AG04449 (cell line): ENCODE measurements at regions not wholly inside any gene's neighbourhood (a gene's known extent, or its start where the extent isn't known, plus 50 kb on each side); places are given as distances from the start of the nearest gene placed in this dataset.

Experiments used
- CTCF ChIA-PET: fragments of 350-600 bp; formaldehyde crosslinking; extraction: SDS; loops from one replicate; lab custom pipeline; 2021; ENCODE audit warnings: antibody characterized with exemption; lab: Yijun Ruan, JAX
- POLR2A ChIA-PET: fragments of 400-600, 350-600 bp; formaldehyde crosslinking; extraction: SDS; loops from one replicate; lab custom pipeline; 2020; ENCODE audit warnings: antibody characterized with exemption, inconsistent platforms; lab: Yijun Ruan, JAX
- DNase-seq: peaks from one replicate; pipeline ENCODE4 v3.0.0-alpha.2; 2010; ENCODE audit warnings: low read depth, low spot score
- H3K4me3 ChIP-seq: 2 replicates; pipeline ENCODE4 v1.5.1; 2011; ENCODE audit warnings: low read depth, mild to moderate bottlenecking, control low read depth, low read length
- CTCF ChIP-seq: IDR thresholded peaks from one replicate; pipeline ENCODE4 v1.5.1; 2011; ENCODE audit warnings: mild to moderate bottlenecking, moderate library complexity, low read length, control low read depth, inconsistent platforms; ENCODE audit not compliant: insufficient read depth; ENCODE audit errors: missing control alignments

- DNase-seq, result no peak
- CTCF ChIA-PET, result interaction anchor here (0.6 to 3.1 kb wide), 30 partner anchors 10 to 1349 kb away, joined by 3 to 26 read pairs (median 4); partner anchors contain the start of gene NEDD4L
- no peak overlapping the region for H3K4me3 ChIP-seq
- TF ChIP-seq CTCF, result peak; percentile 41
- POLR2A ChIA-PET, result no interaction called here
Measured at GRCh38 chr18:57959278-57959677, 84.7 kb upstream of the NEDD4L start.

GRCh38 chr18:57957210-57957609, 86.8 kb upstream of the NEDD4L start:
- no peak overlapping the region for H3K4me3 ChIP-seq
- no peak for DNase-seq
- CTCF ChIA-PET, result interaction anchor here (0.6 to 3.1 kb wide), 3 partner anchors 12 to 164 kb away, joined by 3 to 22 read pairs (median 4); no protein-coding TSS in a partner anchor
- TF ChIP-seq CTCF, result no peak
- POLR2A ChIA-PET, result no interaction called here

GRCh38 chr18:57956491-57956890, 87.5 kb upstream of the NEDD4L start:
- TF ChIP-seq CTCF, result no peak
- POLR2A ChIA-PET, result no interaction called here
- CTCF ChIA-PET, result interaction anchor here (1.2 kb wide), 1 partner anchor 165 kb away, joined by 4 read pairs; no protein-coding TSS in a partner anchor
- no peak for DNase-seq
- H3K4me3 ChIP-seq, result no peak overlapping the region

- CTCF ChIA-PET, result no interaction called here
- POLR2A ChIA-PET, result no interaction called here
- no peak for DNase-seq
- H3K4me3 ChIP-seq, result no peak overlapping the region
- TF ChIP-seq CTCF, result no peak
Measured at GRCh38 chr18:57954935-57955334, 89.1 kb upstream of the NEDD4L start.

GRCh38 chr18:57953883-57954282, 90.1 kb upstream of the NEDD4L start:
- POLR2A ChIA-PET, result no interaction called here

More at GRCh38 chr18:57953883-57954282, 90.1 kb upstream of the NEDD4L start:
- no peak for TF ChIP-seq CTCF
- H3K4me3 ChIP-seq, result no peak overlapping the region
- CTCF ChIA-PET, result no interaction called here
- DNase-seq, result no peak
